GM18520 (cell line): ENCODE measurements at regions not wholly inside any gene's neighbourhood (a gene's known extent, or its start where the extent isn't known, plus 50 kb on each side); places are given as distances from the start of the nearest gene placed in this dataset.
"Not testable (repeated sequence)": the region's sequence is repeated elsewhere in the genome, so short reads cannot be mapped to it uniquely, and the experiment has no call there.

Experiments
- ATAC-seq: cut with Tn5 transposase; IDR thresholded peaks from one replicate; pipeline ENCODE4 v1.9.1; 2021; ENCODE audit not compliant: unreplicated experiment

- ATAC-seq: no peak
Observed at GRCh38 chrX:65831268-65831667, 163.8 kb downstream of the MSN start.

GRCh38 chrX:65828599-65828998, 161.1 kb downstream of the MSN start:
- no peak for ATAC-seq

GRCh38 chrX:65825226-65825625, 157.8 kb downstream of the MSN start:
- not testable (repeated sequence) for ATAC-seq

- ATAC-seq: no peak
Observed at GRCh38 chrX:65821721-65822496, 154.5 kb downstream of the MSN start.

- not testable (repeated sequence) for ATAC-seq
Observed at GRCh38 chrX:65819983-65820382, 152.5 kb downstream of the MSN start.

- no peak for ATAC-seq
Observed at GRCh38 chrX:65813245-65813644, 145.8 kb downstream of the MSN start.

GRCh38 chrX:65811558-65812228, 144.2 kb downstream of the MSN start:
- ATAC-seq: no peak
